GM23338 (cell line): ENCODE measurements at regions not wholly inside any gene's neighbourhood (a gene's known extent, or its start where the extent isn't known, plus 50 kb on each side); places are given as distances from the start of the nearest gene placed in this dataset.

ENCODE experiments used
- CREB1 ChIP-seq: fragments of 250-450 bp; sonication (Bioruptor Pico); IDR thresholded peaks from 2 replicates; pipeline ENCODE4 v1.5.0; 2020; ENCODE audit warnings: low read depth, mild to moderate bottlenecking, moderate library complexity
- CTCF ChIP-seq, 2 experiments: fragments of 200-600 bp in 1 of 2; sonication (generic) in 1 of 2; conservative IDR thresholded peaks; 2 replicates each; pipeline versions ENCODE4 v1.5.1 to v1.6.1; 2016 to 2017; ENCODE audit warnings: antibody characterized with exemption in 2 of 2, low read depth in 2 of 2, mild to moderate bottlenecking in 2 of 2, moderate library complexity in 1 of 2
- ETS1 ChIP-seq: IDR thresholded peaks from 2 replicates; pipeline ENCODE4 v1.6.1; 2016; ENCODE audit warnings: antibody characterized with exemption
- EZH2 ChIP-seq: fragments of 200-600 bp; sonication (generic); IDR thresholded peaks from one replicate; pipeline ENCODE4 v1.8.0; 2017; ENCODE audit warnings: antibody characterized with exemption, mild to moderate bottlenecking, low read depth; ENCODE audit not compliant: unreplicated experiment
- EZH2phosphoT487 ChIP-seq: fragments of 200-600 bp; sonication (generic); IDR thresholded peaks from one replicate; pipeline ENCODE4 v1.8.1; 2018; ENCODE audit warnings: antibody characterized with exemption; ENCODE audit not compliant: unreplicated experiment
- JUNB ChIP-seq: IDR thresholded peaks from one replicate; pipeline ENCODE4 v1.6.1; 2016; ENCODE audit warnings: antibody characterized with exemption; ENCODE audit not compliant: unreplicated experiment
- NANOG ChIP-seq: IDR thresholded peaks from 2 replicates; pipeline ENCODE4 v1.6.1; 2016; ENCODE audit warnings: antibody characterized with exemption, borderline replicate concordance
- POLR2AphosphoS5 ChIP-seq: IDR thresholded peaks from 2 replicates; pipeline ENCODE4 v1.6.1; 2016; ENCODE audit warnings: antibody characterized with exemption, low read depth
- REST ChIP-seq: IDR thresholded peaks from one replicate; pipeline ENCODE4 v1.6.1; 2018; ENCODE audit warnings: antibody characterized with exemption; ENCODE audit not compliant: unreplicated experiment
- STAT1 ChIP-seq: IDR thresholded peaks from one replicate; pipeline ENCODE4 v1.6.1; 2016; ENCODE audit warnings: antibody characterized with exemption; ENCODE audit not compliant: unreplicated experiment
- ZNF331 ChIP-seq: fragments of 250-450 bp; sonication (Bioruptor Pico); IDR thresholded peaks from 2 replicates; pipeline ENCODE4 v1.5.0; 2020; ENCODE audit warnings: low read depth, mild to moderate bottlenecking, moderate library complexity

GRCh38 chr4:177194906-177195305, 114.8 kb upstream of the NEIL3 start:
- no peak for TF ChIP-seq CTCF (conservative IDR thresholded peaks at IDR 0.05; ENCODE audit: low read depth in 2 of 2)
- no peak for TF ChIP-seq CREB1 (CRISPR knock-in tag)
- no peak for TF ChIP-seq POLR2AphosphoS5
- no peak for TF ChIP-seq EZH2
- TF ChIP-seq ZNF331, result no peak
- no peak for TF ChIP-seq REST
- no peak for TF ChIP-seq ETS1
- no peak for TF ChIP-seq JUNB
- no peak for TF ChIP-seq EZH2phosphoT487
- TF ChIP-seq NANOG, result no peak
- TF ChIP-seq STAT1, result no peak
